ENCODE measurements at regions not wholly inside any gene's neighbourhood (a gene's known extent, or its start where the extent isn't known, plus 50 kb on each side); places are given as distances from the start of the nearest gene placed in this dataset.

- no peaks in the 10 kb centered on the region for H3K36me3 ChIP-seq
- H3K27me3 ChIP-seq, result no peaks in the 10 kb centered on the region
- TF ChIP-seq CTCF (IDR thresholded peaks at IDR 0.05), result no peak
- H3K27ac ChIP-seq, result no peak overlapping the region
- H3K9me3 ChIP-seq, result no peaks in the 10 kb centered on the region
- peaks cover 0 to 29% (median 2%) of the 10 kb centered on the region in 4 donors for H3K4me1 ChIP-seq
- H3K4me3 ChIP-seq, result no peak overlapping the region
- DNase-seq, result no peak
- intact Hi-C loops (cut with DNase I; ENCODE audit: low total_unique reads), result no loop called here
These were observed 266.6 kb downstream of the COL12A1 start for GRCh38 chr6:74939151-74939708.

GRCh38 chr6:74937936-74938335, 267.9 kb downstream of the COL12A1 start:
- Histone ChIP-seq H3K36me3 (no peaks in the 10 kb centered on the region), H3K4me3 (no peak overlapping the region), H3K27me3 (no peaks in the 10 kb centered on the region), H3K4me1 (peaks cover 0 to 33% (median 2%) of the 10 kb centered on the region in 4 donors), H3K9me3 (no peaks in the 10 kb centered on the region), H3K27ac (no peak overlapping the region)
- DNase-seq, result no peak
- intact Hi-C loops (cut with DNase I; ENCODE audit: low total_unique reads), result no loop called here
- TF ChIP-seq CTCF (IDR thresholded peaks at IDR 0.05), result no peak

- intact Hi-C loops (cut with DNase I; ENCODE audit: low total_unique reads), result no loop called here
- peaks cover 0 to 44% (median 6%) of the 10 kb centered on the region in 4 donors for H3K4me1 ChIP-seq
- no peak for DNase-seq
- peak overlapping the region in 1 of 2 donors; percentile 18 for H3K27ac ChIP-seq
- H3K27me3 ChIP-seq, result no peaks in the 10 kb centered on the region
- no peaks in the 10 kb centered on the region for H3K36me3 ChIP-seq
- TF ChIP-seq CTCF (IDR thresholded peaks at IDR 0.05), result no peak
- no peaks in the 10 kb centered on the region for H3K9me3 ChIP-seq
- H3K4me3 ChIP-seq, result no peak overlapping the region
These were observed 269.0 kb downstream of the COL12A1 start for GRCh38 chr6:74936886-74937285.

- intact Hi-C loops (cut with DNase I; ENCODE audit: low total_unique reads), result no loop called here
- H3K4me1 ChIP-seq, result peaks cover 0 to 42% (median 5%) of the 10 kb centered on the region in 4 donors
- no peaks in the 10 kb centered on the region for H3K9me3 ChIP-seq
- no peaks in the 10 kb centered on the region for H3K27me3 ChIP-seq
- no peaks in the 10 kb centered on the region for H3K36me3 ChIP-seq
- no peak for DNase-seq
- no peak for TF ChIP-seq CTCF (IDR thresholded peaks at IDR 0.05)
- H3K27ac ChIP-seq, result peak overlapping the region in 1 of 2 donors; percentile 2
- H3K4me3 ChIP-seq, result no peak overlapping the region
These were observed 273.5 kb downstream of the COL12A1 start for GRCh38 chr6:74932232-74932888.

- H3K9me3 ChIP-seq, result no peaks in the 10 kb centered on the region
- intact Hi-C loops (cut with DNase I; ENCODE audit: low total_unique reads), result no loop called here
- no peaks in the 10 kb centered on the region for H3K27me3 ChIP-seq
- H3K4me1 ChIP-seq, result peaks cover 0 to 34% (median 5%) of the 10 kb centered on the region in 4 donors
- TF ChIP-seq CTCF (IDR thresholded peaks at IDR 0.05), result no peak
- H3K4me3 ChIP-seq, result no peak overlapping the region
- H3K27ac ChIP-seq, result peak overlapping the region in 1 of 2 donors; percentile 2
- H3K36me3 ChIP-seq, result no peaks in the 10 kb centered on the region
- DNase-seq, result no peak
These were observed 274.3 kb downstream of the COL12A1 start for GRCh38 chr6:74931558-74931957.
